ENCODE measurements at regions not wholly inside any gene's neighbourhood (a gene's known extent, or its start where the extent isn't known, plus 50 kb on each side); places are given as distances from the start of the nearest gene placed in this dataset.
"Not testable (repeated sequence)": the region's sequence is repeated elsewhere in the genome, so short reads cannot be mapped to it uniquely, and the experiment has no call there.

GRCh38 chr2:153299809-153300208 lies 178.8 kb downstream of the RPRM start:
- no peak for DNase-seq

DNA sequence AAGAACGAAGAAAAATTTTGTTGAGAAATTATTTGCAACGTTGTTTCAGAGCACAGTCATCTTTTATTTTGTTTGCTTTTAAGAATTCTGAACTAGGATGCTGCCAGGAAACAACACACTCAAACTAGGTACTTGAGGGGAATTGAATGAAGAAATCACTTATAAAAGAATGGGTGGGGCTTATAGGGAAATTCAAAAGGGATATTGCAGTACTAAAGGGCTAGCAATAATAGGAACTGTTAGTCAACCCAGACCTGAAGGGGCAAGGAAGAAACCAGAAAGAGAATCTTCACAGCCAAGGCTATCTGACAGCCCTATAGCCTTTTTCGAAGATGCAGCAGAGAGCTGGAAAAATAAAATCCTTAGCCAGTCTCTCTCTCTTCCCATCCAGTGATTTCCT lies 179.3 kb downstream of the RPRM start:
- no peak for DNase-seq

GRCh38 chr2:153294199-153294786 lies 184.3 kb downstream of the RPRM start:
- no peak for DNase-seq

DNA sequence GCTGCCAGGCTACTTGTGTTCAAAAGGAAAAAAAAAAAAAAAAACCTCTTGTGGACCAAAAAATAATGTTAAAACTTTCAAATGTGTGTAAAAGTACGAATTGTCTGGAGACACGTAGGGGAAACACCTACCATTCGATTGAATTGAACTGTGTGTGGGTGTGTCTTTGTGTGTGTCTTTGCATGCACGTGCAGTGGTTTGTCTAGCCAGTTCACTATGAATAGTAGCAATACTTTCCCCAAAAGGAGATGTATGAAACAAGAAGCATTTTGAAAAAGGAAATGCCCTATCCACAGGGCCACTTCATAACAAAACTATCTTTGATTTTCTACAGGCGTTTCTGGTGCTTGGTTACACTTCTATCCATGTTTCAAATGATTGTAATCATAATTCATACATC lies 186.8 kb downstream of the RPRM start:
- no peak for DNase-seq

DNA sequence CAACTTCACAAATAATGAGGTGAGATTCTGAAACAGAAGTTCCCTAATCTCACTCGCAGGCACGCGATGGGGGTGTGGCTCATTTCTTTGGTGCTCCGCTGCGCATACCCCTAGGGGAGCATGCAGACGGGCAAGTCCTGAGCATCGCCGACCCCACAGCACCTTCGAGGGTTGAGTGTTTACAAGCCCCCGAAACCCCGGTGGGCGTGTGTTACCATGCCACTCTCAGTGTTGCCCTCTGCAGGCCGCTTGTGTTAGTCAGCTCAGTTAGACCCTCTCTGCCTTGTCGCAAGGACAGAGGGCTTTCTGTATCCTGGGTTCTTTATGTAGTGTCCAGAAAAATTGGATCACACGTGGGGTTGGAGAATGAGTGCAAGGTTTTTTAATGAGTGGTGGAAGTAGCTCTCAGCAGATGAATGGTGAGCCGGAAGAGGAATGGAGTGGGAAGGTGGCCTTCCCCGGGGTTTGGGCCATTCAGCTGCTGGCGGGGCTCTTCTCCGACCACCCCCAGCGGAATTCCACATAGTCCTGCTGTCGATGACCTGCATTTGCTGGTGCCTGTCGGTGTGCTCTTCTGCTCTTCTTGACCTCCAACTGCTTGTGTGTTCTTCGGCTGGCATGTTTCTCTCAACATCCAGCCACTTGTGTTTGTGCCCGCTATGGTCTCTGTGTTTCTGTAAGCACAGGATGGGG lies 191.3 kb downstream of the RPRM start:
- DNase-seq: peak in 1 of 2 donors; percentile 4

GRCh38 chr2:153268941-153269461 lies 209.6 kb downstream of the RPRM start:
- DNase-seq: no peak

- DNase-seq: not testable (repeated sequence)
Measured at GRCh38 chr2:153256876-153257275, 221.7 kb downstream of the RPRM start.

GRCh38 chr2:153246636-153247035 lies 231.9 kb downstream of the RPRM start:
- DNase-seq: not testable (repeated sequence)

DNA sequence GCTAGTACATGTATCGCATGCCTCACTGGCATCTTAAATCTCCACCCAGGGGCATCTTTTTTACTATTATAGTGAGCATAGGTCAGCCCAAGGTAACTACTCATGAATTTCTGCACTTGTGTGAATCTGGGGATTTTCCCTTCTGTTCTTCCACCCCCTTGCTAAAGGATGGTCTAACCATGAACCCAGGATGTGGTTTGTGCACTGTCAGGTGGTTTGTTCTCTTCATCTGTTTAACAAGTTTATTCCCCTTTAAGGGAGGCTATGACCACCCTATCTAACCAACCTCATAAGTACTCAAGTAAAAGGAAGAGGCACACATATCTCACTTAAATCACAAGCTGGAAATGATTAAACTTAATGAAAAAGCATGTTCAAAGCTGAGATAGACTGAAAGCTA lies 243.0 kb downstream of the RPRM start:
- DNase-seq: no peak

- DNase-seq: no peak
Measured at GRCh38 chr2:153232464-153232863, 246.1 kb downstream of the RPRM start.

DNA sequence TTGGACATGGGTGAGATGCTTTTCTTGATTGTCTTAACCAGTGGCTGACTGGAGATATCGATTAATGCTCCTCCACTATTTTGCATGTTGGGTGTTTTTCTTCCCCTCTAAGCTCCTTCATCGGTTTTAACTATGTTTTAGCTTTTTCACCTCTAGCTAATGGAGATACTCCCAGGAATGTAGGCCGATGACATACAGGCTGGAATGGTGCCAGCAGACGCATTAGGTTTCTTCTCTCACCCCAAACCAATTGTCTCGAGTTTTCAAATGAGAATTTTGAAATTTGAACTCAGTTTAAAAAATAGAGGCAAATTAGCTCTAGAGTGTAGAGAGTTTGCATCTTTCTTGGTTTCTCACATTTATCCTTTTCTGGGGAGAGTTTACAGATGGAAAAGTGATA lies 247.6 kb downstream of the RPRM start:
- no peak for DNase-seq

DNA sequence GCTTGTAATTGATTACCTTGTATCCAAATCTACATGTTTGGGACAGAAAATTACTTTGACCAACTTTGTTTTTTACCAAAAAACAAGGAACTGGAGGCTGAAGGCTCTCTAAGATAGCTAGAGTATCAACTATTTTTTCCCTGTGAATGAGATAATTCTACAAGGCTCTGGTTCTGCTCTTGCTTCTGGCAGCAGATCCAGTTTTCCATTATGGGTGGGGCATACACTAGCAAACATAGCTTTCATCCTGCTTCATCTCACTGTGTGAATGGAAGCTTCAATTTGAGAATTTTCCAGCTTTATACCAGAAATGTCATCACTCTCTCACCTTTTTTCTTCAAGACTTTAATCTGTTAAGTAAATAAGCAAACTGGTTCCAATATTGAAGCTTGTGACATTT lies 249.7 kb downstream of the RPRM start:
- DNase-seq: no peak

- DNase-seq: no peak
Measured at GRCh38 chr2:153227981-153228380, 250.6 kb downstream of the RPRM start.

DNA sequence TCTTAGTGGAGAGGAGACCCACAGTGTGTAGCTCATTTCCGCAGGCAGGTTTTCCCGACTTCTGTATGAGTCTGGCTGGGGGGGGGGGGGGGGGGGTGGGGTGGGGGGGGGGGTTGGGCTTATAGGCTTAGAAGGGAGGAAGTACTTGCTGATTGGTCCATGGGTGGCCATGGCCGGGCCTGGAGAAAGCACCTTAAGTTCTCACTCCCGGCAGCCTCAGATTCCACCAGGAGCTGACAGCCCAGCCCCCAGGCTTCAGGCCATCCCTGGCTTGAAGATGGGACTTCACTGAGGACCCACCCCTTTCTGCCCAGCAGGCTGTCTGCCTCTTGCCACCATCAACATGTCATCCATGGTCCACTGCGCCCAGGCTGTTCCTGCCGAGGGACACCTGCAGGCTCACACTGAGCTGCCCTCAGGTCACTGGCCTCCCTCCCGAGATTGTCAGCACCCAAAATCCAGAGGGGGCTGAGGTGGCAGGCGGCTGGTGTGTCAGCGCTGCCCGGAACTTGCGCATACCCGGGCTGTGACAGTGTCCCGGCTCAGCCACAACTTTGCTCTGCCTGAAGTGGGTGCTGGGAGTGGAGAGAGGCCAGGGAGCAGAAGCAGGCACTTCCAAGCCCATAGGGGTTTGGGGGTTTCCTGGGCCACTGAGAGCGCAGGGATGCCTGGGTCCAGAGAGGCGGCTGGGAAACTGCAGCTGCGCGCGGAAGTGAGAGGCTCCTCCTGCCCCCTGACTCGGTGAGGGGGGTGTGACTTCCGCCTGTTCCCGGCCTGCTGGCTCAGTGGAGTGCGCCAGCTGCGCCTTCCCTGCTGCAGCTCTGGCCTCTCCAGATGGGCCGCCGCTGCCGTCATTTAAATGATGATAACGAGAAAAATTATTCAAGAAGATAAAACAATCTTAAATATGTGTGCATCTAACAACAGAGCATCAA lies 256.1 kb downstream of the RPRM start:
- no peak for DNase-seq

DNA sequence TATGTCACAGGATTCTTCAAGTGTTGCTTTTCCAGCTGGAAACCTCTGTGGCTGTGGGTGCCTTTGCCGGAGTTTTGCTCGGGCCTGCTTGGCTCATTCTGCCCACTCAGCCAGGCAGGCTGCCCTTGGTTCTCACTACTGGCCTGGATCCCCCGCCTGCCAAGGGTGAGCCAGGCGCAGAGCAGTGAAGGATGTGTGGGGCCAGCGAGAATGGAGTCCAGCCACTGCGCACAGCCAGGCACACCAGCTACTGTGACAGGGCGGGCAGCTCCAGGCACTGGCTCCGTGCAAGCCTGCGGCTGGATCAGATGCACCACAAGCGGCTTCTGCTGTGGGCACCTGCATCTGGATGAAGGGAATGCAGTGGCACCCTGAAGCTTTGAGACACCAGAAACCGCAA lies 257.1 kb downstream of the RPRM start:
- DNase-seq: no peak

DNA sequence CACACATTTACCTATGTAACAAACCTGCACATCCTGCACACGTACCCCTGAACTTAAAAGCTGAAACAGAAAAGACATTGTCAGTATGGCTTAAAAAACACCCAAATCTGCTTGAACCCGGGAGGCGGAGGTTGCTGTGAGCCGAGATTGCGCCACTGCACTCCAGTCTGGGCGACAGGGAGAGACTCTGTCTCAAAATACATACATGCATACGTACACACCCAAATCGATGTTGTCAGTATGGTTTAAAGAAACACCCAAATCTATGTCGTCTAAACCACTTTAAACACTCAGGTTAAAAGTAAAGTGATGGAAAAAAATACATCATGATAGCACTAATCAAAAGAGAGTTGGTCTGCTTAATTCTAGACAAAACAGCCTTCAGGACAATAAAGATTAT lies 257.5 kb downstream of the RPRM start:
- DNase-seq: no peak

DNA sequence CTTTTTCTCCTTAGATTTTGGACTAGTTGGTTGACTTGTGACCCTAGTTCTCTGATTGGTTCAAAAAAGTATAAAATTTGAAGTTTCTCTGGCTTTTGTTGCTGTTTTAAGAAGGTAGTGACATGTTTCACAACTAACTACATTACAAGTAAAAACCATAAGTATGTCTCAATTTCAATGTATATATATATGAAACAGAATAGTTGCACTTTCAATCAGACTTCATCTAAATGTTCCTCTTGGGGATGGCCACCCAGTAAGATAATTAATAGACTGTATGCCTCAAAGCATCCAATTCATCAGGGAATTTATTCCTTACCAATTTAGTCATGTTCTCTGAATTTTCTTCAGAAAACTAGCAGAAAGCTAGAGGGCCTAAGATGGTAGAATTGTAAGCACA lies 259.7 kb downstream of the RPRM start:
- DNase-seq: no peak

- no peak for DNase-seq
Measured at GRCh38 chr2:153214337-153214736, 264.2 kb downstream of the RPRM start.

DNA sequence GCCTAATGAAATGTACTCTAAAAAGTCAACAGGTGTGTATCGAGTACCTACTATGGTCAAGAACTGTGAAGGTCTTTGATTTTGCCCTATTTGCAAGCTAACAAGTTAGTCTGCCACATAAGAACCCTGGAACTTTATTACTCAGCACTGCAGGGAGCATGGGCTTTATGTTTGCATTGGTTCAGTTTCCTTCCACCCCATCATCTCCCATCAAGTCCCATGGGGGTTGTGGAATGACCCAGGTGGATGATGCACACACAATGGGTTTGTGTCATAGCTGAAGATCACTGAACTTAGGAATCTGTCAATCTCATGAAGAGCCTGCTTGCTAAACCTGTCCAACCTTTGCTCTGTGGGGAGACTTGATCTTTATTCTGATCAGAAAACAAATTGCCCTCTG lies 265.5 kb downstream of the RPRM start:
- DNase-seq: no peak

- no peak for DNase-seq
Measured at GRCh38 chr2:153197402-153198386, 280.9 kb downstream of the RPRM start.

GRCh38 chr2:153196378-153197058 lies 282.0 kb downstream of the RPRM start:
- DNase-seq: no peak

DNA sequence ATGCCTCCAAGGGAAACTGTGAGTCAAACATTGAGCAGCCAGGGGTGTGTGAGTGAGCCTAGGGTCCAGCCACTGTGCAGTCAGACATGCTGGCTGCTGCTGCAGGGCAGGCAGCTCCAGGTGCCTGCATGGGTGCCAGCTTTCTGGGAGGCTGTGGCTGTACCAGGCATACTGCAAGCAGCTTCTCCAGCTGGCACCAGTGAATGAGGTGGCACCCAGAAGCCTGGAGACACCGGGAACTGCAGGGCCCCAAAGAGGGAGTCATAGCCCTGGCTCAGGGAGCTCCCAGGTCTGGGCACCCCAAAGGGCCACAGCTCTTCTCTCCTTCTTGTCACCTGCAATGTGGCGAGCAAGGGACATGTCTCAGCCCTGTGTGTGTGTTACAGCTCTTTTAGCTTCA lies 283.2 kb downstream of the RPRM start:
- DNase-seq: no peak

Measured in stimulated activated CD4-positive, alpha-beta T cell treated with anti-CD3 and anti-CD28 coated beads, Interleukin-2, amount 100 ng/mL, for 48 hours (primary cell).